GM18502 (cell line): ENCODE measurements at regions not wholly inside any gene's neighbourhood (a gene's known extent, or its start where the extent isn't known, plus 50 kb on each side); places are given as distances from the start of the nearest gene placed in this dataset.
"Not testable (repeated sequence)": the region's sequence is repeated elsewhere in the genome, so short reads cannot be mapped to it uniquely, and the experiment has no call there.

Experiments used
- ATAC-seq: cut with Tn5 transposase; IDR thresholded peaks from one replicate; pipeline ENCODE4 v1.9.1; 2021; ENCODE audit warnings: mild to moderate bottlenecking; ENCODE audit not compliant: unreplicated experiment, poor library complexity

DNA sequence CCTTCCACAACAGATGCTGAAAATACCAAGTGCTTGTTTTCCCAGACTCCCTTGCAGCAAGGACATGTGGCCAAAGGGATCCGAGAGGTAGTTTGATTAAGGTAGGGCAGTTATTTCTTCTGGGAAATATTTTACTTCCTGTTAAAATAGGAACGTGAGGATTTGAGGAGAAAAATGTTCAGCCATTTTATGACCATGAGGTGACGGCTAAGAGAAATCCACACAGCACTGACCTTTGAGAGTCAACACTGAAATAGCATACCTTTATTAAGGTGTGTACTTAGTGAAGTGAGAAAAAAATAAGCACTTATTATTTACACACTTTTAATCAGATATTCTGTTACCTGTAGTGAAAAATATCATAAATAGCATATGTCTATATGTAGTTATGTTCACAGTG is 133.9 kb downstream of the PPP1R3A start:
- no peak for ATAC-seq

DNA sequence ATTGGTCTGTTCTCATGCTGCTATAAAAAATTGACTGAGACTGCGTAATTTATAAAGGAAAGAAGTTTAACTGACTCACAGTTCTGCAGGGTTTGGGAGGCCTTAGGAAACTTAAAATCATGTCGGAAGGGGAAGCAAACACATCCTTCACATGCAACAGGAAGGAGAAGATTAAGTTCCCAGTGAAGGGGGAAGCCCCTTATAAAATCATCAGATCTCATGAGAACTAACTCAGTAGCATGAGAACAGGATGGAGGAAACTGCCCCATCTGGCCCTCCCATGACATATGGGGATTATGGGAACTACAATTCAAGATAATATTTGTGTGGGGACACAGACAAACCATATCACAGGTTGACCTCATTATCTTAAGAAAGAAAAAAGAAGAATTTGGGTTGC is 134.5 kb downstream of the PPP1R3A start:
- ATAC-seq = no peak

DNA sequence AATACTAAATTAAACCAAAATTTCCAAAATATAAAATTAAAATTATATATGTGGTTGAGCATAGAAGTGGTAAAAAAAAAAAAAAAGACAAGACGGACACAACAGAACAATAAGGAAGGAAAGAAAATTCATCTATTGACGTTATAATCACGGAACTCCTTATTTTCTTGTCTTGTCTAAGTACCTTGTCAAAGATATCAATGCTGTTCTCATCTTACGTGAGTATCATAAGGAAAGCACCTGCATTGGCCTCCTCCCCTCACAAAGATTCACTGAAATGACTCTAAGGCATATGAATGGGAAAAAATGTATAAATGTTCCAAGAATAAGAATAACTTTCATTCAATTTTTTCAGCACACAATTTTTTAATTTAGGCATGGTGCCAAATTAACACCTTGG is 135.4 kb downstream of the PPP1R3A start:
- no peak for ATAC-seq

DNA sequence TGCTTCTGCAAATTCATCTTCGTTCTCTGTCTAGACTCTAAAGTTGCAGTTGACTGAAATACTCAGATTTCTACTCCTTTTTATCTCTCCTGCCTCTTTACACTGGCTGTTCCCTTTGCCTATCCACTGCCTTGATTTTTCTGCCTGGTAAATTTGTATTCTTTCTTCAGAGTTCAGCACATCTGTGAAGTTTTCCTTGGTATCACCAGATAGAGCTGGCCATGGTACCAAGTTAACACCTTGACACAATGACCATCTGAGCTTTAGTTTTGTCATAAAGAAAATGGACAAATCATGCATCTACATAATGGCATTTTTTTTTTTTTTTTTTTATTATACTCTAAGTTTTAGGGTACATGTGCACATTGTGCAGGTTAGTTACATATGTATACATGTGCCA is 143.0 kb downstream of the PPP1R3A start:
- ATAC-seq = no peak

DNA sequence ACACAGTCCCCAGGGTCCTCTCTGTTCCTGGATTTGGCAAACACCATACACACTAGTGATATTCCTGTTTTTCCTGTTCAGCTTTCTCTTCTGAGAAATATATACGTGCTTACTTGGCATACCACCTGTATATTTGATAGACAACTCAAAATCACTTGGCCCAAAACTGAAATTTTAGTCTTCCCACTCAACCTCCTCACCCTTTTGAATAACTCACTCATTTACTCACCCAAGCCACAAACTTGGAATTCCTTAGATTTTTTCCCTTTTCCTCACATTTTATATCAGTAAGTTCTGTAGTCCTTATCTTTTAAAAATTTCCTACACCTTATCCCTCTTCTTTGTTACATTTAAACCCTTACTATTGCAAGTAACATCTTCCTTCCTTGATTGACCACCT is 143.4 kb downstream of the PPP1R3A start:
- ATAC-seq = no peak

DNA sequence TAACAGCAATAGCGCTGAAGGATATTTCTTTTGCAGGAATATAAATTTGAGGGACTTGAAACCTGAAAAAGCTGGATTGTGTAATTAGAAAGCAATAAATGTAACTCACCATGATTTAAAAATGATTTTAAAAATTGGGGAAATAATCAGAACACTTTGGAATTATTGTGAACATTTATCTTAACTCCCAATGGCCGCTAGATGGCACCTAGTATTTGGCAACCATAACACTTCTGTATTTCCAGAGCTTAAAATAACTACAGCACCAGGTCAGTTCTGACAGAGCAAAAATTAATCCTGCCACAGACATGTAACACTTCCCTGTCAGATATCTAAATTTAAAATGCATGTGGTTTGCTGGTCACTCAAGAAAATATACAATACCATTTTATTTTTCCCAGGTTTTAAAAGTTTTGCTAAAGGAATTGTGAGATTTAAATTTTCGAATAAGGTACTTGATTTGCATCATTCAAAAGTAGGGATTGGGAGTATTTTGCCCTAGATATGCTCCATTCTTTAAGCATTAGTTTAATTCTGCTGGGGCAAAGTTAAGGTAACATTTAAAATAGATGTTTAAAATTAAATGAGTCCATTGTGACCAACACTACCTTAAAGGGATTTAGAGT is 144.5 kb downstream of the PPP1R3A start:
- ATAC-seq = peak; percentile 98

DNA sequence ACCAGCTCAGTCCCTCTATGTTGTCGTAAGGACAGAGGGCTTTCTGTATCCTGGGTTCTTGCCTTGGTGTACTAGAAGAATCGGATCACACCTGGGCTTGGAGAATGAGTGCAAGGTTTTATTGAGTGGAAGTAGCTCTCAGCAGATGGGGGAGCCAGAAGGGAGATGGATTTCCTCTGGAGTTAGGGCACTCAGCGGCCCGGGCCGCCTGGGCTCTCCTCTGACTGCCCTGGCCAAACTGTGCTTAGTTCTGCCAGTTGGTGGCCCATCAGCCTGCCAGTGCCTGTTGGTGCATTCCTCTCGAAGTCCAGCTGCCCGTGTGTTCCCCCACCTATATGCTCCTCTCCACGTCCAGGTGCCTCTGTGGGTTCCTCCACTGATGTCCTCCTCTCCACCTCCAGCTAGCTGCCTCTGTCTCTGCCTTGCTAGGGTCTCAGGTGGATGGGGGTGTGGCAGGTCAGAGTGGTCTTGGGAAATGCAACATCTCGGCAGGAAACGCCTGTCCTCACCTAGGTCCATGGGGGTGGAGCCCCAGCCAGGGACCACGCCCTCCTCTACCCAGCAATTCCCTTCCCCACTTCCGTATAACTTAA is 148.6 kb downstream of the PPP1R3A start:
- ATAC-seq = no peak

DNA sequence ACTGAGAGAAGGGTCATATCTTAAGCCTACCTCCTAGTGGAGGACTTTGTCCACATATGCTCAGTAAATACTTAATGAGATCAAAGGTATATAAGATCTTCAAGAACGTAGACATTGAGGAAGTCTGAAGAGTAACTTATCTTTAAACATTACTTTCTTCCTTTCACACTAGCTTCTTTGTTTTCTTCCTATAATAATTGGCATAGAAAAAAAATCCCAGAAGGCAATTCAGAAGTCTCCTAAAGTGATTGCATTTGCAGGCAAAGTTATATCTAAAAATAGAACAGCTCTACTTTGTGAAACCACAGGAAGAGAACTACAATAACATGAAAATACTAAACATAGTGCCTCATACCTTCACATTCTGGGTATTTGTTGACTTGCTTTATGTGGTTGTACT is 150.4 kb downstream of the PPP1R3A start:
- no peak for ATAC-seq

DNA sequence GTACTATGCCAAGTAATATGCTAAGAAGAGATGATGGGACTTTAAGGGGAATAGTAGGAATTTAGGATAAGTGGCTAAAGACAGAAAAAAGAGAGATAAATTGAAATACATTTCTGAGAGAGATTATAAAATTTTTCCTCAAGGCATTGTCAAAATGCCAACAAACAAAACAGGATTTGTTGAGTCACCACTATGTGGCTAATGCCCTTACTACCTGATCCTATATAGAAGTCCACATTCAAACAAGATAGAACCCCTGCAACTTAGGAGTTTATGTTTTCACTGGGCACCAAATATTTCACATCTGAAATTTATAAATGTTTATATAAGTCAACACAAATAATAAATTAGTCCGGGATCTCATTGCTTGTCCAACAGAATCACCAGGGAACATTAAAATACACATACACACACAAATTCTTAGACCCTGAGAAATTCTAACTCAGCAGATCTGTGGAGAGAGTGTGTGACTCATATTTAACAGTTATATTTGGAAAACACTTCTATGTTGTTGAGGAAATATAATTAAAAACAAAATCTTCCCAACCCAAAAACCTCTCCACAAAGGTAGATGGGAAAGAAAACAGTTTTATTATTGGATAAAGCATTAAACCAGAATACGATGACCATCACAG is 154.3 kb downstream of the PPP1R3A start:
- no peak for ATAC-seq

DNA sequence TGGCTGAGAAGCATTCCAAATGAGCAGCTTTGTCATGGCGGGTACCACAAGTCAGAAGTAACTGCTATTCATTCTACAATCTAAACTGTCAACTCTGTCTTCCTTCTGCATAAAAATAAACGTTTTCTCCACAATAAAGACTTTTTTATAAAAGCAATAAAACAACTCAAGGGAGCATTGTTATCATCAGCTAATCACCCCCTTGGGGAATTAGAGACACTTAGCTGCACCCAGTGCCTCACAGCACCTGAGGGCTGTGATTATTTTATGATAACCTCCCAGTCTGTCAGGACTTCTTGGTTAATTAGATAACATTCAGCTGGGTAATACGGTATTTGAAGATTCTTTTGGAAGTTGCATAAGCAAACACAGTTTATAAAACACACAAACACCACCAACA is 155.6 kb downstream of the PPP1R3A start:
- no peak for ATAC-seq

DNA sequence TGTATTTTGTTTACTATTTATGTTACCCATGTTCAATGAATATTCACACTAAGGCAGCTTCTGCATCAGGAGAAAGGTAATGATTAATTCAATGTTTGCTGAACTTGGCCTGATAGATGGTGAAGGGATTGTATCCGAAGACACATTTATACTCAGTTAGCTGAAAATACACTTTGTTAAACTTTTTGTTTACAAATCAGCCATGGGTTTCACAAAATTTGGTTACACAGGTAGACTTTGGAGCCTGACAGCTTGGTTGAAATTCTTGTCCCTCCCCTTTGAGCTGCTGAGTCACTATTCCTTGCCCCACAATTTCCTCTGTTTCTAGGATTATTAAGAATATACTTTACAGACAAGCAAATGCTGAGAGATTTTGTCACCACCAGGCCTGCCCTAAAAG is 162.6 kb downstream of the PPP1R3A start:
- no peak for ATAC-seq

DNA sequence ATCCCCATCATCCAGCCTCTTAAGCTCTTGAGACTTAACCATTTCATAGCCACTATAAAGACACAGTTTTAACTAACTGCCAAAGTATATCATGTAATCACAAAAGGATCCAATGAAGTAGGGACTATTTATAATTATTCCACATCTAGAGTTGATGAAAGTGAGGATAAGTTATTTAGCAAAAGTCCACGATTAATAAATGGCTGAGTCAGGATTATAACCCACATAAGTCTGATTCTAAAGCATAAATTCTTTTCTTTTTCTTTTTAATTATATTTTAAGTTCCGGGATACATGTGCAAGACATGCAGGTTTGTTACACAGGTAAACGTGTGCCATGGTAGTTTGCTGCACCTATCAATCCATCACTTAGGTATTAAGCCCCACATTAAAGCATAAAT is 166.1 kb downstream of the PPP1R3A start:
- ATAC-seq = no peak

DNA sequence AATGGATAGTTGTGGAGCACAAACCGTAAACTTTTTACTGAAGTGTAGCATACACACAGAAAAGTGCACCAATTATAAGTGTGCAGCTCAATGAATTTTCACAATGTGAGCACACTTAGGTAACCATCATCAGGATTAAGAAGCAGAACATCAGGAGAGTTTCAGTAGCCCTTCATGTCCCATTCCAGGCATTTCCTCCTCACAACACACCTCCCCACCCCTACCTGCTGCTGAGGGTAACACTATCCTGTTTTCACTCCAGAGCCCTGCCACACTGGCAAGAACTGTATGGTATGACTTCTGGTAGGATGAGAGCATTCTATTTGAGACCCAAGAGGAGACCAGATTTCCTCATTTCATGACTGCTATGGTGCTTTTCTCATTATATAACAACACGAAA is 166.5 kb downstream of the PPP1R3A start:
- ATAC-seq = no peak

DNA sequence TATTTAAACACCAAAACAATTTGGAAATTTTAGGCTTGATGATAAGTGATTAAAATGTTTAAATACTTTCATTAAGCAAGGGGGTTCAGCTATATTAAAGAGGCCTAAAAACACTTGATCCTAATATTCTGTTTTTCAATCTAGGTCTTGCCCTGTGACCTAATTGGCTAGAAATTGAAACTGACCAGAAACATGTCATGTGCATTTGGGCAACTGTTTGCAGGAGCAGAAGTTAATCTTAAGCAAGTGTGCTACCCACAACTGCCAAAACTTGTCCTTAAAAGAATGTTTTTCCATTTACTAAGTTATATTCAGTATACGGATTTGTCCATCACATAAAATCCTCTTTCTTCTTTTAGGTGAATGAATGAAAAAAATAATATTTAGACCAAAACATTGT is 167.3 kb downstream of the PPP1R3A start:
- ATAC-seq = no peak

DNA sequence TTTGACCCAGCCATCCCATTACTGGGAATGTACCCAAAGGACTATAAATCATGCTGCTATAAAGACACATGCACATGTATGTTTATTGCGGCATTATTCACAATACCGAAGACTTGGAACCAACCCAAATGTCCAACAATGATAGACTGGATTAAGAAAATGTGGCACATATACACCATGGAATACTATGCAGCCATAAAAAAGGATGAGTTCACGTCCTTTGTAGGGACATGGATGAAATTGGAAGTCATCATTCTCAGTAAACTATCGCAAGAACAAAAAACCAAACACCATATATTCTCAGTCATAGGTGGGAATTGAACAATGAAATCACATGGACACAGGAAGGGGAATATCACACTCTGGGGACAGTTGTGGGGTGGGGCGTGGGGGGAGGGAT is 170.4 kb downstream of the PPP1R3A start:
- ATAC-seq = not testable (repeated sequence)

DNA sequence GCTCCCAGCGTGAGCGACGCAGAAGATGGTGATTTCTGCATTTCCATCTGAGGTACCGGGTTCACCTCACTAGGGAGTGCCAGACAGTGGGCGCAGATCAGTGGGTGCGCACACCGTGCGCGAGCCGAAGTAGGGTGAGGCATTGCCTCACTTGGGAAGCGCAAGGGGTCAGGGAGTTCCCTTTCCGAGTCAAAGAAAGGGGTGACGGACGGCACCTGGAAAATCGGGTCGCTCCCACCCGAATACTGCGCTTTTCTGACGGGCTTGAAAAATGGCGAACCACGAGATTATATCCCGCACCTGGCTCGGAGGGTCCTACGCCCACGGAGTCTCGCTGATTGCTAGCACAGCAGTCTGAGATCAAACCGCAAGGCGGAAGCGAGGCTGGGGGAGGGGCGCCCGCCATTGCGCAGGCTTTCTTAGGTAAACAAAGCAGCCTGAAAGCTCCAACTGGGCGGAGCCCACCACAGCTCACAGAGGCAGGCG is 175.8 kb downstream of the PPP1R3A start:
- ATAC-seq = not testable (repeated sequence)

DNA sequence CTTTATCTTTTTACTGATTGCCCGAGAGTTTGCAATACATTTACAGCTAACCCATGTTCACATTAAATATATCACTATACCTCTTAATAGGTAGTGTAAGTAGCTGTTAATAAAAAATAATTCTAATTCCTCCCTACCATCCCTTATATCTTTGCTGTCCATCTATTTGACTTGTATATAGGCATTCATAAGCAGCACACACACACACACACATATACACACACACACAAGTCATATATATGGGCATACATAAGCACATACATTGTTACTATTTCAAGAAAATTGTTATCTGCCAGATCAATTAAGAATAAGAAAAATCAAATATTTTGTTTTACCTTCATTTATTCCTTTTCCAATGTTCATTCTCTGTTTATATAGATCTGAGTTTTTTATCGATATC is 176.4 kb downstream of the PPP1R3A start:
- no peak for ATAC-seq

DNA sequence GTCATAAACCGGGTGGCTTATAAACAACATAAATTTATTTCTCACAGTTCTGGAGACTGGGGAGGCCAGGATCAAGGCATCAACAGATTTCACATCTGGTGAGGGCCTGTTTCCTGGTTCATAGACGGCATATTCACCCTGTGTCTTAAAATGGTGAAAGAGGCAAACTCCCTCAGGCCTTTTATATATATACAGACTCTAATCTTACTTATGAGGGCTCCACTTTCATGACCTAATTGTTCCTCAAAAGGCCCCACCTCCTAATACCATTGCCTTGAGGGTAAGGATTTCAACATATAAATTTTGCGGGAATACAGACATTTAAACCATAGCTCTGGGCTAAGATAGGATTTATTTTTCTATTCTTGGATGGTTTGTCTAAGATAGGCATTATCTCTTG is 187.2 kb downstream of the PPP1R3A start:
- no peak for ATAC-seq

DNA sequence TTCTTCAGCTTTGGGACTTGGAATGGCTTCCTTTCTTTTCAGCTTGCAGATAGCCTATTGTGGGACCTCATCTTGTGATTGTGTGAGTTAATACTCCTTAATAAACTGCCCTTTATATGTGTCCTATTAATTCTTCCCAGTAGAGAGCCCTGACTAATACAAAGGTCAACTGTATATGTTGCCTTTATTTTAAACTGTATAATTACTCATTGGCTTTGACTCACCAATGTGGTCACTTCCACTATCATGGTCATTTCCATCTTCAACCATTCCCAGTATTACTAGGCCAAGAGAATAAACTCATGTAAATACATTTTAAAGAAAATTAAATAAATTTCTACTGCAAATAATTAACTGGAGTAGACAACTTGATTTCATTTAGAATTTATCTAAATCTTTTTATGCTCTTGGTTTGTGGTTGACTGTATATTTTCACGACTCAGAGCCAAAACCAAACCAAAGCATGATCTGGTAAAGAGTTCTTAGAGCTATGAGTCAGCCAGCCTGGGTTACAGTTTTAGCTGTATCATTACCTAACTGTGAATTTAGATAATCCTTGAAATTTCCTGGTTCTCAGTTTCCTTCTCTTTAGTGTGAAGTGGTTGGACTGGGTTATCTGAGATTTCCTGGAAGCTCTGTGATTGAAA is 188.4 kb downstream of the PPP1R3A start:
- ATAC-seq = no peak

DNA sequence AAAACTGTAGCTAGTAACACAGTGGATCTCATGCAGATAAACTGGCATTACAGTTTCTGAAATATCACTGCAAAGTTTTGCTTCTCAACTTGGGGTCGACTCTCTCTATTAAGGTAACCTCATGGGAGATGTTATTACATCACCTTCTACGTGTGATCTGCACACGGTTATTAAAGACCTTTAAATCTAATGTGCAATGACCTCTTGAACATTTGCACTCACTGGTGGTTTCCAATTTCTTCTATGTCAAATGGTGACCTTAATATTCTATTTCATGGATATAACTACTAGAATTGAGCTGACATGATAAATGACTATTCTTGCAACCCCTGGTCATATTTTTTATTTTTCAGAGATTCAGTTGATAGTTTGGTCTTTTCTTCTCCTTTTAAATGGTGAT is 191.3 kb downstream of the PPP1R3A start:
- ATAC-seq = no peak

DNA sequence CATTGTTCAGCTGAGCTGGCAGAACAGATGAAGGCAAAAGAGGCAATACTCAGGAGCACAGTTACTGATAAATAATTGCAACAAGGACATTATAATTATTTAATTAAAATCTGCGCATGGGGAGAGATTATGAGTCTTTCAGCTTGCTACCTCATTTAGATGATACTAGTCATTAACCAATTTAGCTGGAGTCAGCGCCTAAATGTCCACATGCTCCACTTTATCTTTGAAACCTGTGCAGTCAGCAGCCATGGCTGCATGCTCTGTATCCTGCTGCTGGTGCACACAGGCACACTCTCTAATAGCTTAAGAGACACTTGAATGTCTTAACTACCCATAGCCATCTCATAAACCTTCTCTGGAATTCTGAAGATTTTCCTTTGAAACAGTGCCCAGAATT is 196.8 kb downstream of the PPP1R3A start:
- ATAC-seq = no peak
